CD4-positive, alpha-beta T cell (primary cell): ENCODE measurements at regions not wholly inside any gene's neighbourhood (a gene's known extent, or its start where the extent isn't known, plus 50 kb on each side); places are given as distances from the start of the nearest gene placed in this dataset.

Experiments
- ATAC-seq: fragments of 200-7000 bp; cut with Tn5 transposase; one replicate; pipeline ENCODE4 v1.10.0; 2022; ENCODE audit warnings: mild to moderate bottlenecking; ENCODE audit not compliant: poor library complexity
- CTCF ChIA-PET: fragments of 350-600 bp; sonication (Branson Sonifier 250); formaldehyde crosslinking; loops from one replicate; lab custom pipeline; 2021; ENCODE audit warnings: antibody characterized with exemption, inconsistent platforms; lab: Charles Lee
- POLR2A ChIA-PET: fragments of 350-600 bp; sonication (Branson Sonifier 250); formaldehyde crosslinking; loops from one replicate; lab custom pipeline; 2021; ENCODE audit warnings: antibody characterized with exemption, inconsistent platforms; lab: Charles Lee
- DNase-seq, 14 experiments: peaks; one replicate each; pipeline ENCODE4 v3.0.0-alpha.2; 2013 to 2020; ENCODE audit warnings: mixed read lengths in 2 of 14
- H3K27ac ChIP-seq, 2 donors: one replicate each; pipeline versions ENCODE4 v1.5.1 to v1.7.0; 2013; ENCODE audit warnings: low read length in 2 of 2, low read depth in 1 of 2, mild to moderate bottlenecking in 1 of 2
- H3K27me3 ChIP-seq, 2 experiments: 1 replicate in 1 of 2; 2 replicates in 1 of 2; pipeline versions ENCODE4 v1.6.1 to v1.7.0; 2013; ENCODE audit warnings: low read length in 2 of 2, control low read depth in 1 of 2, mild to moderate bottlenecking in 1 of 2, moderate library complexity in 1 of 2; ENCODE audit not compliant: insufficient read depth in 2 of 2, control insufficient read depth in 1 of 2
- H3K36me3 ChIP-seq: one replicate; pipeline ENCODE4 v1.6.1; 2013; ENCODE audit warnings: low read length, control low read depth; ENCODE audit not compliant: insufficient read depth
- H3K4me1 ChIP-seq: one replicate; pipeline ENCODE4 v1.6.1; 2013; ENCODE audit warnings: low read length, control low read depth; ENCODE audit not compliant: insufficient read depth
- H3K4me3 ChIP-seq: one replicate; pipeline ENCODE4 v1.5.1; 2013; ENCODE audit warnings: mild to moderate bottlenecking, low read length, moderate library complexity
- H3K9me3 ChIP-seq, 2 experiments: 1 replicate in 1 of 2; 2 replicates in 1 of 2; pipeline versions ENCODE4 v1.6.1 to v1.7.0; 2013; ENCODE audit warnings: low read length in 2 of 2, mild to moderate bottlenecking in 2 of 2, control low read depth in 1 of 2, moderate library complexity in 1 of 2; ENCODE audit not compliant: control insufficient read depth in 1 of 2, insufficient read depth in 1 of 2
- H3K27ac Mint-ChIP-seq: one replicate; pipeline ENCODE4 v1.8.0; 2020; ENCODE audit warnings: mixed read lengths
- H3K27me3 Mint-ChIP-seq: one replicate; pipeline ENCODE4 v1.8.0; 2021; ENCODE audit warnings: mixed read lengths
- H3K36me3 Mint-ChIP-seq: one replicate; pipeline ENCODE4 v1.8.0; 2021; ENCODE audit warnings: low read depth, mixed read lengths
- H3K4me1 Mint-ChIP-seq: one replicate; pipeline ENCODE4 v1.8.0; 2021; ENCODE audit warnings: low read depth, mixed read lengths
- H3K4me3 Mint-ChIP-seq: one replicate; pipeline ENCODE4 v1.8.0; 2020; ENCODE audit warnings: mild to moderate bottlenecking, mixed read lengths
- H3K9me3 Mint-ChIP-seq: one replicate; pipeline ENCODE4 v1.8.0; 2020; ENCODE audit warnings: mixed read lengths
- CTCF ChIP-seq: fragments of 200-600 bp; IDR thresholded peaks from one replicate; pipeline ENCODE4 v1.8.0; 2022; ENCODE audit warnings: antibody characterized with exemption, mild to moderate bottlenecking
- intact Hi-C, 2 experiments: fragments of 100-400 bp; cut with DNase I in 1 of 2; cut with micrococcal nuclease in 1 of 2; formaldehyde crosslinking; loops; one replicate each; pipeline versions ENCODE4 v1.15.1 to v1.9.0; 2023 to 2025; cut with DNase I, micrococcal nuclease

DNA sequence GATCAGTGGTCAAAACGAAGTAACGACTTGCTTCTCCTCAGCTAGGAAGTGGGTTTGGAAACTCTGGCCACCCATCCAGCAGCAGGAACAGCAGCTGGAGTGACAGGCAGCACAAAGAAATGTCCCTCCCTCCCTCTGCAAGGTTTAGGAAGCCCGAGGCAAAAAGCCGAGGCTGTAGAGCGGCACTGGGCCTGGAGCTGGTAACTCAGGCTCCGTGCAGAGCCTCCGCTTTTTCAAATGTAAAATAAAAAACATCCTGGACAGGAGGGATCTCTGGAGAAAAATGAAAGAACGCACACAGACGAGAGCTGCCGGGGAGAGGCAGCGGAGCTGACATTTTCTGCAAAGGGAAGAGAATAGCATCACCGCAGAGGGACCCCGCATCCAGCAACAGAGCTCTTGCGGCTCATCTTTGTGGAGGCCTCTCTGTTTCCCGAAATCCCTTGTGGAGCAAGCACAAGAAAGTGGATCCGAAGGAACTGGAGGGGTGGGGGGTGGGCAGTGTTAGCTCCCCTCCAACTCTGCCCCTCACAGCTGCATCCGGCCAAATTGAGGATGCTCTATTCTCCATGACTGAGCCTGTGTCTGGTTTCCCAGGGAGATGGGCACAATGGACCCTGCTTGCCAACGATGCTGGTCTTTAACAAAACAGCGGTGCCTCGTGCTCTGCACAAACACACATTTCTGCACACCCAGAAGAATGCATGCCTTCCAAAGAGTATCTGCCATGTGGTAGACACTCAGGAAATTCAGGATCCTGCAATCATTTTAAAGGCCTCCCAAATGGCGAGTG, 335.5 kb upstream of the ZFHX3 start:
- no peaks in the 10 kb centered on the region for H3K36me3 ChIP-seq
- POLR2A ChIA-PET = no interaction called here
- no peak overlapping the region for H3K27ac ChIP-seq
- H3K4me1 ChIP-seq = no peaks in the 10 kb centered on the region
- no peaks in the 10 kb centered on the region for H3K9me3 ChIP-seq
- ATAC-seq (no peak), DNase-seq (no peak)
- no peaks in the 10 kb centered on the region for H3K4me1 Mint-ChIP-seq
- no peaks in the 10 kb centered on the region for H3K36me3 Mint-ChIP-seq
- intact Hi-C loops = no loop called here
- H3K4me3 Mint-ChIP-seq = no peak overlapping the region
- no peaks in the 10 kb centered on the region for H3K9me3 Mint-ChIP-seq
- no peak for TF ChIP-seq CTCF
- H3K27me3 ChIP-seq = no peaks in the 10 kb centered on the region
- no peak overlapping the region for H3K4me3 ChIP-seq
- CTCF ChIA-PET = no interaction called here
- H3K27ac Mint-ChIP-seq = no peak overlapping the region
- H3K27me3 Mint-ChIP-seq = no peaks in the 10 kb centered on the region

GRCh38 chr16:73378471-73378870, 330.5 kb upstream of the ZFHX3 start:
- Mint-ChIP-seq H3K27ac (no peak overlapping the region), H3K9me3 (no peaks in the 10 kb centered on the region), H3K4me3 (no peak overlapping the region), H3K36me3 (no peaks in the 10 kb centered on the region), H3K27me3 (no peaks in the 10 kb centered on the region), H3K4me1 (no peaks in the 10 kb centered on the region)
- Histone ChIP-seq H3K9me3 (no peaks in the 10 kb centered on the region), H3K27ac (no peak overlapping the region), H3K4me3 (no peak overlapping the region), H3K4me1 (no peaks in the 10 kb centered on the region), H3K36me3 (no peaks in the 10 kb centered on the region), H3K27me3 (no peaks in the 10 kb centered on the region)
- no peak for TF ChIP-seq CTCF
- ChIA-PET CTCF (interaction anchor here (0.7 kb wide), 1 partner anchor 111 kb away, joined by 4 read pairs; no protein-coding TSS in a partner anchor), POLR2A (no interaction called here)
- intact Hi-C loops = no loop called here
- ATAC-seq = no peak
- DNase-seq = no peak

GRCh38 chr16:73371584-73372319, 323.8 kb upstream of the ZFHX3 start:
- ChIA-PET POLR2A (no interaction called here), CTCF (no interaction called here)
- Histone ChIP-seq H3K4me1 (no peaks in the 10 kb centered on the region), H3K4me3 (no peak overlapping the region), H3K27me3 (no peaks in the 10 kb centered on the region), H3K27ac (no peak overlapping the region), H3K36me3 (no peaks in the 10 kb centered on the region), H3K9me3 (peaks cover 0 to 4% of the 10 kb centered on the region in 2 experiments)
- Mint-ChIP-seq H3K9me3 (peaks cover 4% of the 10 kb centered on the region), H3K4me1 (no peaks in the 10 kb centered on the region), H3K27me3 (no peaks in the 10 kb centered on the region), H3K4me3 (no peak overlapping the region), H3K27ac (no peak overlapping the region), H3K36me3 (no peaks in the 10 kb centered on the region)
- ATAC-seq (no peak), DNase-seq (no peak)
- TF ChIP-seq CTCF = no peak
- intact Hi-C loops = no loop called here
